Esophagus muscularis mucosa (tissue), 4 donors: ENCODE measurements at regions not wholly inside any gene's neighbourhood (a gene's known extent, or its start where the extent isn't known, plus 50 kb on each side); places are given as distances from the start of the nearest gene placed in this dataset.

Source experiments
- CTCF ChIP-seq, 3 experiments: fragments of 200-600 bp in 2 of 3; fragments of 450-650 bp in 1 of 3; sonication (generic) in 2 of 3; IDR thresholded peaks; one replicate each; pipeline ENCODE4 v1.5.1; 2017 to 2019; ENCODE audit warnings: antibody characterized with exemption in 3 of 3, mild to moderate bottlenecking in 2 of 3, moderate library complexity in 1 of 3
- EP300 ChIP-seq: sonication (generic); formaldehyde crosslinking; IDR thresholded peaks from one replicate; pipeline ENCODE4 v1.6.1; 2017; ENCODE audit warnings: antibody characterized with exemption
- POLR2A ChIP-seq: fragments of 450-650 bp; IDR thresholded peaks from one replicate; pipeline ENCODE4 v1.6.1; 2017; ENCODE audit warnings: antibody characterized with exemption, moderate library complexity, mild to moderate bottlenecking, low read depth

DNA sequence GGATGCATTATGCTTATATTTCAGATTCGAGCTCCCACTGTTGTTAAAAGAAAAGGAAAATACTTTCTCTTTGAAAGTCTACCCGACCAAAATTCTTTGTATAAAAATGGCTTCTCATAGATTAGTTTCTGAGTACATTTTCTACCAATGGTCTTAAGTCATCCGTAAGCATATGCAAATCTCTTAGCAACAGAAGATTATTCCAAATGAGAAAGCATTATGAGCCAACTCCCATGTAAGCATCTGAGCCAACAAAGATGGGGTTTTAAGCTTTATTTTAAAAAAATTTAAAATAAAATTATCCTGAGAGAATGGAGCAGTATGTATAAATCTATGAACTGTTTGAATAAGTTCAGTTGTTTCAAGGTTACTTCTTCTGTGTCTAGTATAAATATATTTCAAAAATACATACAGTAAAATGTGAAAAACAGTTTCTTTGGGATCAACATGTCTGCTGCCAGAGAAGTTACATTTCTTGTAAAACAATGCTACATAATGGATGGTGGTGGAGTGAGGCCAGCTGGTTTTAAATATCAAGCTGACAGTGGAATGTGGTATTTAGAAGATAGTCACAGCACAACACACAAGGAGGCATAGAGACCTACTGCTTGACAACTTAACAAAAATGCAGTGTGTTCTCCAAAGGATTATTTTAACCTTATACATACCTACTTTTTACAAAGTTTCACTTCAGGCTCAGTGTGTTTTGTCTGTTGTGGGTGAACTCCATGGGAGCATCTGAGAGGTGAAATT is 199.5 kb upstream of the DIPK2B start:
- TF ChIP-seq CTCF (IDR thresholded peaks at IDR 0.05) (no peak), POLR2A (no peak), EP300 (no peak)
